PC-3 (cell line): ENCODE measurements at regions not wholly inside any gene's neighbourhood (a gene's known extent, or its start where the extent isn't known, plus 50 kb on each side); places are given as distances from the start of the nearest gene placed in this dataset.

ENCODE experiments used
- ATAC-seq: fragments of 200-7000 bp; cut with Tn5 transposase; 2 replicates; pipeline ENCODE4 v1.9.1; 2020; ENCODE audit warnings: mild to moderate bottlenecking, moderate library complexity
- BruUV-seq: library from RNA; stranded (reverse); fragments of 400-500 nt; replicated peaks from 2 replicates; lab custom pipeline; 2021; lab: Mats Ljungman, UMichigan
- CTCF ChIA-PET: fragments of 300-600 bp; sonication (Branson Sonifier 250); formaldehyde crosslinking; loops from one replicate; lab custom pipeline; 2022; ENCODE audit warnings: antibody characterized with exemption; lab: Charles Lee
- POLR2A ChIA-PET: fragments of 300-600 bp; sonication (Branson Sonifier 250); formaldehyde crosslinking; loops from one replicate; lab custom pipeline; 2022; ENCODE audit warnings: antibody characterized with exemption; ENCODE audit not compliant: unreplicated experiment; lab: Charles Lee
- DNase-seq: peaks from one replicate; pipeline ENCODE4 v3.0.0-alpha.2; 2015
- H2AFZ ChIP-seq: fragments of 300-600 bp; sonication (generic); 2 replicates; pipeline ENCODE4 v1.6.0; 2016; ENCODE audit warnings: antibody characterized with exemption, low read length
- H3F3A ChIP-seq: fragments of 300-600 bp; sonication (generic); one replicate; pipeline ENCODE4 v1.6.0; 2017; ENCODE audit warnings: antibody characterized with exemption, low read length, control low read depth, mild to moderate bottlenecking; ENCODE audit not compliant: unreplicated experiment
- H3K27ac ChIP-seq: fragments of 300-600 bp; sonication (generic); 2 replicates; pipeline ENCODE4 v1.5.1; 2016; ENCODE audit warnings: mild to moderate bottlenecking, low read length
- H3K27me3 ChIP-seq: fragments of 300-600 bp; sonication (generic); 2 replicates; pipeline ENCODE4 v1.6.1; 2016; ENCODE audit warnings: low read length, mixed read lengths
- H3K36me3 ChIP-seq: fragments of 300-600 bp; sonication (generic); 2 replicates; pipeline ENCODE4 v1.6.1; 2016; ENCODE audit warnings: low read depth, mixed run types, low read length, mixed read lengths
- H3K4me1 ChIP-seq: fragments of 300-600 bp; sonication (generic); 2 replicates; pipeline ENCODE4 v1.5.1; 2016; ENCODE audit warnings: low read length; ENCODE audit not compliant: insufficient read depth
- H3K4me2 ChIP-seq: fragments of 300-600 bp; sonication (generic); 2 replicates; pipeline ENCODE4 v1.6.0; 2016; ENCODE audit warnings: low read length
- H3K4me3 ChIP-seq: fragments of 300-600 bp; sonication (generic); 2 replicates; pipeline ENCODE4 v1.5.1; 2016; ENCODE audit warnings: mild to moderate bottlenecking, low read length, mixed read lengths
- H3K79me2 ChIP-seq: fragments of 300-600 bp; sonication (generic); 2 replicates; pipeline ENCODE4 v1.6.1; 2017; ENCODE audit warnings: low read length, mixed read lengths
- H3K9ac ChIP-seq: fragments of 300-600 bp; sonication (generic); 2 replicates; pipeline ENCODE4 v1.6.0; 2016; ENCODE audit warnings: mild to moderate bottlenecking, low read length
- H3K9me2 ChIP-seq: fragments of 300-600 bp; sonication (generic); replicated peaks from 2 replicates; pipeline ENCODE4 v1.6.1; 2016; ENCODE audit warnings: mixed run types, low read length, mixed read lengths
- H3K9me3 ChIP-seq: fragments of 300-600 bp; sonication (generic); 2 replicates; pipeline ENCODE4 v1.6.1; 2016; ENCODE audit warnings: low read length, mixed read lengths
- H4K20me1 ChIP-seq: fragments of 300-600 bp; sonication (generic); 2 replicates; pipeline ENCODE4 v1.6.1; 2016; ENCODE audit warnings: low read length, mixed read lengths
- CTCF ChIP-seq: fragments of 300-600 bp; sonication (generic); conservative IDR thresholded peaks from 2 replicates; pipeline ENCODE4 v1.5.1; 2017; ENCODE audit warnings: antibody characterized with exemption, low read depth, mild to moderate bottlenecking, low read length
- EZH2 ChIP-seq: fragments of 300-600 bp; sonication (generic); IDR thresholded peaks from one replicate; pipeline ENCODE4 v1.6.1; 2017; ENCODE audit warnings: antibody characterized with exemption, mild to moderate bottlenecking, low read length; ENCODE audit not compliant: unreplicated experiment
- EZH2phosphoT487 ChIP-seq: fragments of 300-600 bp; sonication (generic); IDR thresholded peaks from 2 replicates; pipeline ENCODE4 v1.6.1; 2018; ENCODE audit warnings: mild to moderate bottlenecking, antibody characterized with exemption, low read length, borderline replicate concordance
- intact Hi-C: fragments of 100-400 bp; cut with micrococcal nuclease; formaldehyde crosslinking; loops from 2 replicates; pipeline ENCODE4 v1.9.0; 2023

GRCh38 chr1:20413776-20414140 lies 72.3 kb downstream of the CAMK2N1 start:
- no peak for ATAC-seq
- BruUV-seq = no TSS peak

GRCh38 chr1:20413136-20413775 lies 72.8 kb downstream of the CAMK2N1 start:
- Histone ChIP-seq H3K9me3 (no peaks in the 10 kb centered on the region), H4K20me1 (no peaks in the 10 kb centered on the region), H3K27ac (no peak overlapping the region), H3K36me3 (no peaks in the 10 kb centered on the region), H3F3A (no peaks in the 10 kb centered on the region), H3K27me3 (no peaks in the 10 kb centered on the region), H3K79me2 (no peaks in the 10 kb centered on the region), H2AFZ (no peak overlapping the region), H3K9me2 (no peaks in the 10 kb centered on the region), H3K4me1 (peaks cover 11% of the 10 kb centered on the region), H3K9ac (no peak overlapping the region), H3K4me2 (no peak overlapping the region), H3K4me3 (no peak overlapping the region)
- ATAC-seq = no peak
- no peak for DNase-seq
- BruUV-seq = no TSS peak
- POLR2A ChIA-PET = interaction anchor here (0.5 kb wide), 1 partner anchor 705 kb away, joined by 3 read pairs; no protein-coding TSS in a partner anchor
- intact Hi-C loops = no loop called here
- CTCF ChIA-PET = no interaction called here
- TF ChIP-seq EZH2 (no peak), EZH2phosphoT487 (no peak), CTCF (no peak)

More at GRCh38 chr1:20413776-20414140, 72.3 kb downstream of the CAMK2N1 start:
- H3K4me2 ChIP-seq = no peak overlapping the region
- H3K9me3 ChIP-seq = no peaks in the 10 kb centered on the region
- POLR2A ChIA-PET = no interaction called here
- H3K9ac ChIP-seq = no peak overlapping the region
- no peaks in the 10 kb centered on the region for H3K79me2 ChIP-seq
- no peak overlapping the region for H3K27ac ChIP-seq
- intact Hi-C loops = no loop called here
- no peaks in the 10 kb centered on the region for H3F3A ChIP-seq
- H3K4me3 ChIP-seq = no peak overlapping the region
- no peaks in the 10 kb centered on the region for H4K20me1 ChIP-seq
- no peak for DNase-seq
- H3K36me3 ChIP-seq = no peaks in the 10 kb centered on the region
- H3K4me1 ChIP-seq = peaks cover 11% of the 10 kb centered on the region
- H2AFZ ChIP-seq = no peak overlapping the region
- H3K27me3 ChIP-seq = no peaks in the 10 kb centered on the region
- no peaks in the 10 kb centered on the region for H3K9me2 ChIP-seq
- CTCF ChIA-PET = no interaction called here
- no peak for TF ChIP-seq CTCF
- no peak for TF ChIP-seq EZH2phosphoT487
- TF ChIP-seq EZH2 = no peak

GRCh38 chr1:20411196-20411980 lies 74.6 kb downstream of the CAMK2N1 start:
- Histone ChIP-seq H3K79me2 (no peaks in the 10 kb centered on the region), H3K27ac (no peak overlapping the region), H3K36me3 (no peaks in the 10 kb centered on the region), H3K27me3 (no peaks in the 10 kb centered on the region), H3K4me2 (peak overlapping the region; percentile 11; the same call in 1 of the 2 replicates), H3K9ac (no peak overlapping the region), H4K20me1 (no peaks in the 10 kb centered on the region), H3K9me2 (no peaks in the 10 kb centered on the region), H2AFZ (no peak overlapping the region), H3K4me1 (peaks cover 11% of the 10 kb centered on the region), H3K9me3 (no peaks in the 10 kb centered on the region), H3K4me3 (no peak overlapping the region), H3F3A (no peaks in the 10 kb centered on the region)
- intact Hi-C loops = no loop called here
- BruUV-seq = no TSS peak
- ChIA-PET POLR2A (no interaction called here), CTCF (no interaction called here)
- peak; percentile 94 for DNase-seq
- TF ChIP-seq EZH2 = no peak
- ATAC-seq = peak; percentile 100
